ENCODE measurements at regions not wholly inside any gene's neighbourhood (a gene's known extent, or its start where the extent isn't known, plus 50 kb on each side); places are given as distances from the start of the nearest gene placed in this dataset.
A peak's percentile ranks its signal among the peaks of the same experiment; 100 is the strongest.

DNA sequence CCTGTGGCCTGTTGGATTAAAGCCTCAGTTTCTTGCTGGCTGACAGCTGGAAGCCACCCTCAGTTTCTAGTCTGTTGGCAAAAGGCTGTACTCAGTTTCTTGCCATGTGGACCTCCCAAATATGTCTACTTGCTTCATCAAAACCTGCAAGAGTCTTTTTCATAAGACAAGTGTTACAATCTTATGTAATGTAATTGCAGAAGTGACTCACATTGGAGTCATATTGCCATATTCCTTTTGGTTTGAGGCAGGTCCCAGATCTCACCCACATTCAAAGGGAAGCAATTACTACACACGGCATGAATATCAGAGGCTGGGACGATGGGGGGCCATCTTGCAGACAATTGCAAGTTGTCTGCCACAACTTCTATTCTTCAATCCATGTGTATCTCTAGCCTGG, 286.7 kb upstream of the IL12B start:
- FAIRE-seq (no peak), DNase-seq (ENCODE audit: extremely low read depth in 1 of 4, low spot score in 3 of 4) (no peak), ATAC-seq (no peak)
- Histone ChIP-seq H3K9me1 (ENCODE audit: control insufficient read depth, insufficient read depth, low read length) (no peaks in the 10 kb centered on the region), H4K20me1 (replicated peaks; ENCODE audit: control insufficient read depth, insufficient read depth, low read length) (no peaks in the 10 kb centered on the region), H3K27me3 (ENCODE audit: control insufficient read depth in 2 of 2, insufficient read depth in 2 of 2, low read length in 2 of 2) (no peaks in the 10 kb centered on the region), H3K4me1 (replicated peaks in 1 of 2; ENCODE audit: control insufficient read depth in 2 of 2, insufficient read depth in 2 of 2, low read length in 2 of 2) (no peaks in the 10 kb centered on the region; a peak in 1 of 5 replicates), H3K79me2 (ENCODE audit: control insufficient read depth, insufficient read depth, low read length) (no peaks in the 10 kb centered on the region), H3K4me2 (ENCODE audit: insufficient read depth, low read length) (no peak overlapping the region), H3K27ac (ENCODE audit: extremely low read depth, low read depth, low read length) (no peak overlapping the region), H3K9me3 (replicated peaks; ENCODE audit: control insufficient read depth, insufficient read depth, low read depth, low read length) (no peaks in the 10 kb centered on the region), H3K9ac (ENCODE audit: insufficient read depth in 1 of 2, low read depth in 2 of 2, low read length in 2 of 2) (no peak overlapping the region), H3K4me3 (no peak overlapping the region), H3K36me3 (ENCODE audit: control insufficient read depth, insufficient read depth, low read length) (no peaks in the 10 kb centered on the region), H2AFZ (ENCODE audit: low read depth, low read length) (no peak overlapping the region)
- ChIA-PET CTCF (ENCODE audit: low intra/inter-chr PET ratio) (no interaction called here), POLR2A (no interaction called here)
- intact Hi-C loops (cut with micrococcal nuclease) (no loop called here), in situ Hi-C loops (cut with MboI) (no loop called here)
- no TSS peak for BruUV-seq (replicated peaks)
- 4% methylated on average over 2 of the region's 2 CpGs for WGBS (ENCODE audit: insufficient coverage, low coverage, missing lambda C conversion rate)
- TF ChIP-seq FOSL1 (tag; conservative IDR thresholded peaks at IDR 0.05) (peak; percentile 74), CEBPG (CRISPR knock-in tag; IDR thresholded peaks at IDR 0.05) (no peak), CEBPG (tag; conservative IDR thresholded peaks at IDR 0.05 in 1 of 2, IDR thresholded peaks at IDR 0.05 in 1 of 2) (peak in 1 of 2 experiments; percentile 42; a peak in 1 of 4 replicates), DNMT1 (IDR thresholded peaks at IDR 0.05) (no peak), BHLHE40 (IDR thresholded peaks at IDR 0.05; ENCODE audit: low read length) (no peak), ZNF175 (CRISPR knock-in tag; IDR thresholded peaks at IDR 0.05; ENCODE audit: low read depth) (0 out of 2 replicates have a peak, but pooled peaks have one; percentile 26), SP1 (CRISPR knock-in tag; IDR thresholded peaks at IDR 0.05) (no peak), ZNF124 (CRISPR knock-in tag; IDR thresholded peaks at IDR 0.05) (no peak)
- TF ChIP-seq, protein P1, sequence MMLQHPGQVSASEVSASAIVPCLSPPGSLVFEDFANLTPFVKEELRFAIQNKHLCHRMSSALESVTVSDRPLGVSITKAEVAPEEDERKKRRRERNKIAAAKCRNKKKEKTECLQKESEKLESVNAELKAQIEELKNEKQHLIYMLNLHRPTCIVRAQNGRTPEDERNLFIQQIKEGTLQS (IDR thresholded peaks at IDR 0.05) = peak; percentile 12; the same call in 1 of the 2 replicates
- TF ChIP-seq, protein P1 (CRISPR knock-in tag; conservative IDR thresholded peaks at IDR 0.05) = no peak
- TF ChIP-seq, protein P2, sequence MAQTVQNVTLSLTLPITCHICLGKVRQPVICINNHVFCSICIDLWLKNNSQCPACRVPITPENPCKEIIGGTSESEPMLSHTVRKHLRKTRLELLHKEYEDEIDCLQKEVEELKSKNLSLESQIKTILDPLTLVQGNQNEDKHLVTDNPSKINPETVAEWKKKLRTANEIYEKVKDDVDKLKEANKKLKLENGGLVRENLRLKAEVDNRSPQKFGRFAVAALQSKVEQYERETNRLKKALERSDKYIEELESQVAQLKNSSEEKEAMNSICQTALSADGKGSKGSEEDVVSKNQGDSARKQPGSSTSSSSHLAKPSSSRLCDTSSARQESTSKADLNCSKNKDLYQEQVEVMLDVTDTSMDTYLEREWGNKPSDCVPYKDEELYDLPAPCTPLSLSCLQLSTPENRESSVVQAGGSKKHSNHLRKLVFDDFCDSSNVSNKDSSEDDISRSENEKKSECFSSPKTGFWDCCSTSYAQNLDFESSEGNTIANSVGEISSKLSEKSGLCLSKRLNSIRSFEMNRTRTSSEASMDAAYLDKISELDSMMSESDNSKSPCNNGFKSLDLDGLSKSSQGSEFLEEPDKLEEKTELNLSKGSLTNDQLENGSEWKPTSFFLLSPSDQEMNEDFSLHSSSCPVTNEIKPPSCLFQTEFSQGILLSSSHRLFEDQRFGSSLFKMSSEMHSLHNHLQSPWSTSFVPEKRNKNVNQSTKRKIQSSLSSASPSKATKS (CRISPR knock-in tag; IDR thresholded peaks at IDR 0.05) = no peak
